Glomerular visceral epithelial cell (primary cell): ENCODE measurements at regions not wholly inside any gene's neighbourhood (a gene's known extent, or its start where the extent isn't known, plus 50 kb on each side); places are given as distances from the start of the nearest gene placed in this dataset.

ENCODE experiments used
- DNase-seq: peaks from one replicate; pipeline ENCODE4 v3.0.0-alpha.2; 2016; ENCODE audit errors: extremely low spot score

- DNase-seq = no peak
These were observed 500.4 kb downstream of the GALR1 start for GRCh38 chr18:77750006-77750405.

- DNase-seq = no peak
These were observed 504.9 kb downstream of the GALR1 start for GRCh38 chr18:77754475-77755044.

- DNase-seq = no peak
These were observed 505.5 kb downstream of the GALR1 start for GRCh38 chr18:77755187-77755586.

GRCh38 chr18:77761332-77761731 lies 511.7 kb downstream of the GALR1 start:
- no peak for DNase-seq

GRCh38 chr18:77762014-77762413 lies 512.4 kb downstream of the GALR1 start:
- no peak for DNase-seq

GRCh38 chr18:77762642-77763041 lies 513.0 kb downstream of the GALR1 start:
- DNase-seq = no peak

- DNase-seq = no peak
These were observed 514.0 kb downstream of the GALR1 start for GRCh38 chr18:77763530-77764145.

GRCh38 chr18:77765468-77765867 lies 515.8 kb downstream of the GALR1 start:
- no peak for DNase-seq

- no peak for DNase-seq
These were observed 516.8 kb downstream of the GALR1 start for GRCh38 chr18:77766421-77766820.

- DNase-seq = no peak
These were observed 522.5 kb downstream of the GALR1 start for GRCh38 chr18:77772177-77772576.

- no peak for DNase-seq
These were observed 526.5 kb downstream of the GALR1 start for GRCh38 chr18:77776104-77776503.

GRCh38 chr18:77777163-77777562 lies 527.5 kb downstream of the GALR1 start:
- DNase-seq = no peak

GRCh38 chr18:77784759-77785379 lies 535.2 kb downstream of the GALR1 start:
- DNase-seq = no peak

- DNase-seq = no peak
These were observed 535.8 kb downstream of the GALR1 start for GRCh38 chr18:77785415-77785975.

- no peak for DNase-seq
These were observed 553.4 kb downstream of the GALR1 start for GRCh38 chr18:77803024-77803423.

GRCh38 chr18:77804382-77804781 lies 554.7 kb downstream of the GALR1 start:
- DNase-seq = no peak

GRCh38 chr18:77807650-77808049 lies 558.0 kb downstream of the GALR1 start:
- no peak for DNase-seq

- DNase-seq = no peak
These were observed 561.9 kb downstream of the GALR1 start for GRCh38 chr18:77811503-77811902.

GRCh38 chr18:77815666-77816338 lies 566.2 kb downstream of the GALR1 start:
- DNase-seq = no peak

GRCh38 chr18:77818328-77818727 lies 568.7 kb downstream of the GALR1 start:
- no peak for DNase-seq

GRCh38 chr18:77820472-77820871 lies 570.8 kb downstream of the GALR1 start:
- no peak for DNase-seq

- no peak for DNase-seq
These were observed 572.2 kb downstream of the GALR1 start for GRCh38 chr18:77821892-77822291.

GRCh38 chr18:77822632-77823031 lies 573.0 kb downstream of the GALR1 start:
- no peak for DNase-seq
